Parathyroid adenoma (tissue), 2 donors: ENCODE measurements at regions not wholly inside any gene's neighbourhood (a gene's known extent, or its start where the extent isn't known, plus 50 kb on each side); places are given as distances from the start of the nearest gene placed in this dataset.

Experiments
- H2AFZ ChIP-seq: fragments of 300-600 bp; sonication (generic); one replicate; pipeline ENCODE4 v1.7.0; 2017; ENCODE audit warnings: antibody characterized with exemption, mild to moderate bottlenecking
- H3K27ac ChIP-seq: fragments of 300-600 bp; sonication (generic); one replicate; pipeline ENCODE4 v1.7.0; 2017
- H3K27me3 ChIP-seq: fragments of 300-600 bp; sonication (generic); one replicate; pipeline ENCODE4 v1.7.0; 2017; ENCODE audit warnings: low read length; ENCODE audit not compliant: control insufficient read depth, insufficient read depth
- H3K36me3 ChIP-seq: fragments of 300-600 bp; sonication (generic); one replicate; pipeline ENCODE4 v1.7.0; 2017; ENCODE audit warnings: low read length; ENCODE audit not compliant: control insufficient read depth, insufficient read depth
- H3K4me1 ChIP-seq: fragments of 300-600 bp; sonication (generic); one replicate; pipeline ENCODE4 v1.7.0; 2017; ENCODE audit warnings: control low read depth
- H3K4me2 ChIP-seq: fragments of 300-600 bp; sonication (generic); one replicate; pipeline ENCODE4 v1.7.0; 2017; ENCODE audit warnings: low read length
- H3K4me3 ChIP-seq: fragments of 300-600 bp; sonication (generic); one replicate; pipeline ENCODE4 v1.7.0; 2017; ENCODE audit warnings: low read depth, low read length
- H3K79me2 ChIP-seq: fragments of 300-600 bp; sonication (generic); one replicate; pipeline ENCODE4 v1.7.0; 2017; ENCODE audit warnings: control low read depth
- H3K9ac ChIP-seq: fragments of 300-600 bp; sonication (generic); one replicate; pipeline ENCODE4 v1.7.0; 2017; ENCODE audit warnings: mild to moderate bottlenecking
- H3K9me3 ChIP-seq: fragments of 300-600 bp; sonication (generic); one replicate; pipeline ENCODE4 v1.7.0; 2017; ENCODE audit warnings: low read length; ENCODE audit not compliant: control insufficient read depth
- CTCF ChIP-seq: fragments of 300-600 bp; sonication (generic); IDR thresholded peaks from one replicate; pipeline ENCODE4 v1.7.0; 2017; ENCODE audit warnings: antibody characterized with exemption, mild to moderate bottlenecking
- donor health status: primary hyperparathyroidism.

DNA sequence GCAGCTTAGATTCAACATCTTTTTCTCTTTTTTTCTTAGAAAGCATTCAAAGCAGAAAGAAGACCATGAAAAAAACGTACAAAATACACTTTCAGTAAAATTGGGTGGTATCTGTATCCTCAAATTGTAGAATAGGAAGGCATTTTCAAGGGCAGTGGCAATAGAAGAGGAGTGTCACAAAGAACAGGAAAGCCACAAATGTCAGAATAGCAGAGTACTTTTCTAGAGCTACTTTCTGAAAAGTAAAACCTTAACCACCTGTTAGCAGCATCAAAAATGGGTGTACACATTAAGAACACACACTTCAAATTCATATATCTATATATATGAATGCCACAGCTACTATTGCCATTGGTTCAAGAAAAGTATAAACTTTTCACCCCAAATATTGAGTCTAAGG, 412.1 kb upstream of the DCN start:
- H3K9ac ChIP-seq: no peak overlapping the region
- H3K9me3 ChIP-seq: no peaks in the 10 kb centered on the region
- H3K27me3 ChIP-seq: no peaks in the 10 kb centered on the region
- H3K4me3 ChIP-seq: no peak overlapping the region
- no peak overlapping the region for H3K27ac ChIP-seq
- no peak overlapping the region for H2AFZ ChIP-seq
- H3K79me2 ChIP-seq: no peaks in the 10 kb centered on the region
- H3K4me1 ChIP-seq: no peaks in the 10 kb centered on the region
- H3K4me2 ChIP-seq: no peak overlapping the region
- H3K36me3 ChIP-seq: no peaks in the 10 kb centered on the region
- TF ChIP-seq CTCF: no peak

- no peak overlapping the region for H3K9ac ChIP-seq
These were observed 409.0 kb upstream of the DCN start for GRCh38 chr12:91591639-91591987.

DNA sequence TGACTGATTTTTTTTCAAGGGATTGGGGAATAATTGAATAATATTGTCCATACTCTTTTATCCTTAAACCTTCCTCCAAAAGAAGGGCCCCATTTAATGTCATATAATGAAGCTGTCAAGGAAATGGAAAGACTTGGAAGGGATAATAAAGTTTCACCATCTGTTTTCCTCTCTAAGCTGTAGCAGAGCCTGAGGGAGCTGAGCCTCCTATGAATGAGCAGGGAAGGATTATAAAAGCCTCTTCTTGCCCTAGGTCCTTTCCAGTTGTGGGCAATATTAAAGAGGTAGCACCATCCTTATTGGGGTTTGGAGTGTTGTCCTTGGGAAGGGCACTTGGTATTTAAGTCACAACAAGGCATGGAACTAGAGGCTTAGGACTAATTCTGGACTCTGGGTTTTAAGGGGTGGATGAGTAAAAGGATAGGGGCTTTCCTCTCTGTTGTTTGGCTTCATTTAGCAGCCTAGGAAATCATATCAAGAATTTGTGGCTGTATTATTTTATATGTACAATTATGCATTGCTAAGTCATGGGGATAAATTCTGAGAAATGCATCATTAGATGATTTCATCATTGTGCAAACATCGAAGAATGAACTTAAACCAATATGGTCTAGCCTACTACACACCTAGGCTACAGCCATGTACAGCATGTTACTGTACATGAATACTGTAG, 408.5 kb upstream of the DCN start:
- Histone ChIP-seq H3K9me3 (no peaks in the 10 kb centered on the region), H3K27me3 (no peaks in the 10 kb centered on the region), H3K4me1 (no peaks in the 10 kb centered on the region), H2AFZ (no peak overlapping the region), H3K4me3 (no peak overlapping the region), H3K4me2 (no peak overlapping the region), H3K79me2 (no peaks in the 10 kb centered on the region), H3K36me3 (no peaks in the 10 kb centered on the region), H3K27ac (no peak overlapping the region), H3K9ac (no peak overlapping the region)
- no peak for TF ChIP-seq CTCF

More at GRCh38 chr12:91591639-91591987, 409.0 kb upstream of the DCN start:
- no peaks in the 10 kb centered on the region for H3K79me2 ChIP-seq
- no peaks in the 10 kb centered on the region for H3K9me3 ChIP-seq
- H3K4me2 ChIP-seq: no peak overlapping the region
- no peaks in the 10 kb centered on the region for H3K27me3 ChIP-seq
- H3K4me1 ChIP-seq: no peaks in the 10 kb centered on the region
- no peaks in the 10 kb centered on the region for H3K36me3 ChIP-seq
- no peak overlapping the region for H3K4me3 ChIP-seq
- H2AFZ ChIP-seq: no peak overlapping the region
- TF ChIP-seq CTCF: no peak
- no peak overlapping the region for H3K27ac ChIP-seq

GRCh38 chr12:91588874-91589454, 406.3 kb upstream of the DCN start:
- H3K27me3 ChIP-seq: no peaks in the 10 kb centered on the region
- no peaks in the 10 kb centered on the region for H3K9me3 ChIP-seq
- TF ChIP-seq CTCF: no peak
- H3K27ac ChIP-seq: no peak overlapping the region
- H3K4me2 ChIP-seq: no peak overlapping the region
- H3K4me3 ChIP-seq: no peak overlapping the region
- no peaks in the 10 kb centered on the region for H3K79me2 ChIP-seq
- H3K36me3 ChIP-seq: no peaks in the 10 kb centered on the region
- no peak overlapping the region for H3K9ac ChIP-seq
- no peaks in the 10 kb centered on the region for H3K4me1 ChIP-seq
- H2AFZ ChIP-seq: no peak overlapping the region

DNA sequence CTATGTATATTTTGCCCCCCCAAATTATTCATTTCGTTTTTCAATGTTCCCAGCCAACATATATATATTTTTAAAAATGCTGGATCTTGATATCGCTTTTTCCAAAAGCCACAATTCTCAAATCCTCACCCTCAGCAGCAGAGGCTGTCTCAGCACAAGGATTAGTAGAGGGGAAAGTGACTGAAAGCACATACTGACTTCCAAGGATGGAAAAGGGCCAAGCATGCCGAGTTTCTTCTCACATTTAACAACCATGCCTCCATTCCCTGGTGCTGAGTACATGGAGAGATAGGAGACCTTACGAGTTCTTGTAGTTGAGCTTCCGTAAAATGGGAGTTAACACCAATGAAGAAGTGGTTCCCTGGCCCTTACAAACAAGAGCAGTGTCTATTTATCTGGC, 403.4 kb upstream of the DCN start:
- H3K4me1 ChIP-seq: no peaks in the 10 kb centered on the region
- TF ChIP-seq CTCF: no peak
- H3K4me2 ChIP-seq: no peak overlapping the region
- no peak overlapping the region for H3K9ac ChIP-seq
- H2AFZ ChIP-seq: no peak overlapping the region
- H3K79me2 ChIP-seq: no peaks in the 10 kb centered on the region
- no peaks in the 10 kb centered on the region for H3K27me3 ChIP-seq
- no peaks in the 10 kb centered on the region for H3K36me3 ChIP-seq
- no peak overlapping the region for H3K27ac ChIP-seq
- H3K4me3 ChIP-seq: no peak overlapping the region
- no peaks in the 10 kb centered on the region for H3K9me3 ChIP-seq
